Neural progenitor cell (in vitro differentiated cells): ENCODE measurements at regions not wholly inside any gene's neighbourhood (a gene's known extent, or its start where the extent isn't known, plus 50 kb on each side); places are given as distances from the start of the nearest gene placed in this dataset.
A peak's percentile ranks its signal among the peaks of the same experiment; 100 is the strongest.

Source experiments
- DNase-seq: peaks from one replicate; pipeline ENCODE4 v3.0.0-alpha.2; 2016; ENCODE audit warnings: low spot score
- H2AFZ ChIP-seq: fragments of 200-600 bp; sonication (generic); replicated peaks from 2 replicates; pipeline ENCODE4 v1.6.1; 2016; ENCODE audit warnings: antibody characterized with exemption
- H3F3A ChIP-seq: fragments of 200-600 bp; sonication (generic); 2 replicates; pipeline ENCODE4 v1.6.1; 2016; ENCODE audit warnings: antibody characterized with exemption, low read depth
- H3K27ac ChIP-seq: fragments of 200-600 bp; sonication (generic); 2 replicates; pipeline ENCODE4 v1.5.1; 2016; ENCODE audit warnings: mild to moderate bottlenecking
- H3K27me3 ChIP-seq: fragments of 200-600 bp; sonication (generic); 2 replicates; pipeline ENCODE4 v1.6.1; 2016; ENCODE audit warnings: mild to moderate bottlenecking, moderate library complexity
- H3K36me3 ChIP-seq: fragments of 200-600 bp; sonication (generic); 2 replicates; pipeline ENCODE4 v1.5.1; 2016
- H3K4me1 ChIP-seq: fragments of 200-600 bp; sonication (generic); 2 replicates; pipeline ENCODE4 v1.6.1; 2016; ENCODE audit warnings: mixed run types
- H3K4me2 ChIP-seq: fragments of 200-600 bp; sonication (generic); 2 replicates; pipeline ENCODE4 v1.6.1; 2016
- H3K4me3 ChIP-seq: fragments of 200-600 bp; sonication (generic); 2 replicates; pipeline ENCODE4 v1.5.1; 2016
- H3K79me2 ChIP-seq: fragments of 200-600 bp; sonication (generic); 2 replicates; pipeline ENCODE4 v1.6.1; 2016; ENCODE audit warnings: low read depth
- H3K9ac ChIP-seq: fragments of 200-600 bp; sonication (generic); 2 replicates; pipeline ENCODE4 v1.6.1; 2016
- H3K9me3 ChIP-seq: fragments of 200-600 bp; sonication (generic); 2 replicates; pipeline ENCODE4 v1.5.1; 2016; ENCODE audit warnings: low read depth
- H4K20me1 ChIP-seq: fragments of 200-600 bp; sonication (generic); 2 replicates; pipeline ENCODE4 v1.6.1; 2016; ENCODE audit warnings: low read depth
- H3K27ac Mint-ChIP-seq: 3 replicates; pipeline ENCODE4 v1.8.0; 2021; ENCODE audit warnings: mixed read lengths
- H3K27me3 Mint-ChIP-seq: 2 replicates; pipeline ENCODE4 v1.8.0; 2022; ENCODE audit warnings: low read depth, mild to moderate bottlenecking, inconsistent platforms, moderate library complexity, mixed read lengths; ENCODE audit not compliant: insufficient read depth
- H3K36me3 Mint-ChIP-seq: 3 replicates; pipeline ENCODE4 v1.8.0; 2021; ENCODE audit warnings: mixed read lengths
- H3K4me1 Mint-ChIP-seq: 3 replicates; pipeline ENCODE4 v1.8.0; 2021; ENCODE audit warnings: mixed read lengths
- H3K4me3 Mint-ChIP-seq: 3 replicates; pipeline ENCODE4 v1.8.0; 2021; ENCODE audit warnings: mild to moderate bottlenecking, moderate library complexity, mixed read lengths
- H3K9me3 Mint-ChIP-seq: 3 replicates; pipeline ENCODE4 v1.8.0; 2020; ENCODE audit warnings: mixed read lengths
- EZH2 ChIP-seq: fragments of 200-600 bp; sonication (generic); IDR thresholded peaks from 2 replicates; pipeline ENCODE4 v1.6.1; 2017; ENCODE audit warnings: antibody characterized with exemption, mild to moderate bottlenecking, moderate library complexity
- EZH2phosphoT487 ChIP-seq: fragments of 200-600 bp; sonication (generic); IDR thresholded peaks from 2 replicates; pipeline ENCODE4 v1.6.1; 2017; ENCODE audit warnings: antibody characterized with exemption
- TF ChIP-seq, protein P1 (sequence below): fragments of 200-600 bp; sonication (generic); IDR thresholded peaks from 2 replicates; pipeline ENCODE4 v1.5.1; 2017; ENCODE audit warnings: antibody characterized with exemption, mild to moderate bottlenecking

DNA sequence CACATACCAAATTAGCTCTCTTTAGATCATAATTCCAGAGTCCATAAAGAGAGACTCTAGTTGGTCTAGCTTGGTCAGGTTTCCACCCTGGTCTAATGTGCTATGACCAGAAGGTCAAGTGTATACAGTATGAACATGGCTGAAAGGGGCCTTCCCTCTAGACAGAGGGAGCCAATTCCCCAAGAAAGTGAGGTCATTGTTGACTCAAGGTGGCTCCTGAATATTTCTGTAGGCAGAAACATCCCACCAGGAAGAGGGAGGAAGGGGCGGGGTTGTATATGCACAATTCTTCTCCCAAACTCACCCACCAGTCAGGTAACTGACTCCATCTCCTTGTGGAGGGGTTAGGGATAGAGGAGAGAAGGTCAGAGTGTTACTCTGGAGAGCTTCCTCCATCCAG, 281.8 kb upstream of the PLET1 start:
- H3K27ac Mint-ChIP-seq: peak overlapping the region; percentile 64
- Histone ChIP-seq H3K4me2 (no peak overlapping the region), H3F3A (no peaks in the 10 kb centered on the region), H3K79me2 (no peaks in the 10 kb centered on the region), H3K27ac (no peak overlapping the region), H3K4me1 (peaks cover 12% of the 10 kb centered on the region), H3K9me3 (no peaks in the 10 kb centered on the region), H3K9ac (no peak overlapping the region), H4K20me1 (no peaks in the 10 kb centered on the region), H3K4me3 (no peak overlapping the region), H3K36me3 (no peaks in the 10 kb centered on the region), H2AFZ (no peak overlapping the region), H3K27me3 (no peaks in the 10 kb centered on the region)
- H3K4me3 Mint-ChIP-seq: no peak overlapping the region
- DNase-seq: no peak
- no peaks in the 10 kb centered on the region for H3K36me3 Mint-ChIP-seq
- TF ChIP-seq EZH2phosphoT487: no peak
- TF ChIP-seq, protein P1, sequence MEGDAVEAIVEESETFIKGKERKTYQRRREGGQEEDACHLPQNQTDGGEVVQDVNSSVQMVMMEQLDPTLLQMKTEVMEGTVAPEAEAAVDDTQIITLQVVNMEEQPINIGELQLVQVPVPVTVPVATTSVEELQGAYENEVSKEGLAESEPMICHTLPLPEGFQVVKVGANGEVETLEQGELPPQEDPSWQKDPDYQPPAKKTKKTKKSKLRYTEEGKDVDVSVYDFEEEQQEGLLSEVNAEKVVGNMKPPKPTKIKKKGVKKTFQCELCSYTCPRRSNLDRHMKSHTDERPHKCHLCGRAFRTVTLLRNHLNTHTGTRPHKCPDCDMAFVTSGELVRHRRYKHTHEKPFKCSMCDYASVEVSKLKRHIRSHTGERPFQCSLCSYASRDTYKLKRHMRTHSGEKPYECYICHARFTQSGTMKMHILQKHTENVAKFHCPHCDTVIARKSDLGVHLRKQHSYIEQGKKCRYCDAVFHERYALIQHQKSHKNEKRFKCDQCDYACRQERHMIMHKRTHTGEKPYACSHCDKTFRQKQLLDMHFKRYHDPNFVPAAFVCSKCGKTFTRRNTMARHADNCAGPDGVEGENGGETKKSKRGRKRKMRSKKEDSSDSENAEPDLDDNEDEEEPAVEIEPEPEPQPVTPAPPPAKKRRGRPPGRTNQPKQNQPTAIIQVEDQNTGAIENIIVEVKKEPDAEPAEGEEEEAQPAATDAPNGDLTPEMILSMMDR: no peak
- H3K4me1 Mint-ChIP-seq: peaks cover 5% of the 10 kb centered on the region
- peaks cover 7% of the 10 kb centered on the region for H3K27me3 Mint-ChIP-seq
- peaks cover 9% of the 10 kb centered on the region for H3K9me3 Mint-ChIP-seq

DNA sequence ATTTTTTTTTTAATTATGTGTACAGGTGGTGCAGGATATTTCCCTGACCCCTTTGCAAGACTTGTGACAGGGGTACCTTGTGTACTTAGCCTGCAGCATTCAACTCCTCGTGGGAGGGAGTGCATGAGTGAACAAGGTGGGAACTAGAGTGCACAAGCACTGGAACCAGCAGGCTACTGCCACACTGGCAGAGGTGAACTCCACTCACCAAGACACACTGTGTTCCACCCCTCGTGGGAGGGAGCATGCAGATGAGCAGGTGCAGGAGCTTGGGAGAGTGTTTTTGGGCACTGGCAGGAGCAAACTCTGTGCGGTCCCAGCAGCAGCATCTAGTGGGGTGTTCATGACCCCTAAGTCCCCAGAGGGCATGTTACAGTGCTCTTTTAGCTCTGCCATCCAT, 282.7 kb upstream of the PLET1 start:
- no peak for DNase-seq
- no peaks in the 10 kb centered on the region for H3F3A ChIP-seq
- peaks cover 9% of the 10 kb centered on the region for H3K9me3 Mint-ChIP-seq
- H3K27me3 ChIP-seq: no peaks in the 10 kb centered on the region
- no peak overlapping the region for H3K4me3 ChIP-seq
- no peaks in the 10 kb centered on the region for H3K79me2 ChIP-seq
- H3K27ac Mint-ChIP-seq: no peak overlapping the region
- H2AFZ ChIP-seq: no peak overlapping the region
- TF ChIP-seq EZH2phosphoT487 (no peak), EZH2 (no peak)
- TF ChIP-seq, protein P1: no peak
- no peak overlapping the region for H3K4me2 ChIP-seq
- peaks cover 12% of the 10 kb centered on the region for H3K4me1 ChIP-seq
- H3K4me1 Mint-ChIP-seq: peaks cover 5% of the 10 kb centered on the region
- no peaks in the 10 kb centered on the region for H3K9me3 ChIP-seq
- H3K27me3 Mint-ChIP-seq: peaks cover 5% of the 10 kb centered on the region
- no peak overlapping the region for H3K4me3 Mint-ChIP-seq
- H3K36me3 Mint-ChIP-seq: no peaks in the 10 kb centered on the region
- H3K9ac ChIP-seq: no peak overlapping the region
- no peak overlapping the region for H3K27ac ChIP-seq
- no peaks in the 10 kb centered on the region for H3K36me3 ChIP-seq
- no peaks in the 10 kb centered on the region for H4K20me1 ChIP-seq

DNA sequence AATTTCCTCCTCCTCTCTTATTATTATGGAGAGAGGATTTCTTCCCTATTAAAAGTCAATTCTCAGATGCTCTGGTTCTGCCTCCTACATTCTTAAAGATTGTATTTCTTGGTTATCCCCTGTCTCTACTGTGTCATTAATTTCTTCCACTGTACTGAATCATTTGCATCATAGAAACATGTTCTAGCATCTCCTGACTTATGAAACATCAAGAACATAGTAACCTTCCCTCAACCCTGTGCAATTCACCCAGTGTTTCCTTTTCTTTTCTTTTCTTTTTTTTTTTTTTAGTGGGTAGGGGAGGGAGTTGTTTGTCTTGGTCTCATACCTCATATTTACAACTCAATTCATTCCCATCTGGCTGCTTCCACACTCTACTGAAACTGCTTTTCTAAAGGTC, 288.0 kb upstream of the PLET1 start:
- Mint-ChIP-seq H3K9me3 (no peaks in the 10 kb centered on the region), H3K27ac (no peak overlapping the region), H3K4me1 (no peaks in the 10 kb centered on the region), H3K27me3 (peaks cover 6% of the 10 kb centered on the region), H3K4me3 (no peak overlapping the region), H3K36me3 (no peaks in the 10 kb centered on the region)
- Histone ChIP-seq H3K9me3 (no peaks in the 10 kb centered on the region), H3K9ac (no peak overlapping the region), H3K36me3 (no peaks in the 10 kb centered on the region), H2AFZ (no peak overlapping the region), H4K20me1 (no peaks in the 10 kb centered on the region), H3K4me1 (peaks cover 12% of the 10 kb centered on the region), H3K4me2 (no peak overlapping the region), H3K79me2 (no peaks in the 10 kb centered on the region), H3F3A (no peaks in the 10 kb centered on the region), H3K27ac (no peak overlapping the region), H3K27me3 (no peaks in the 10 kb centered on the region), H3K4me3 (no peak overlapping the region)
- DNase-seq: no peak
- TF ChIP-seq EZH2phosphoT487: no peak
- TF ChIP-seq EZH2: no peak
- TF ChIP-seq, protein P1: no peak
